ENCODE measurements at regions not wholly inside any gene's neighbourhood (a gene's known extent, or its start where the extent isn't known, plus 50 kb on each side); places are given as distances from the start of the nearest gene placed in this dataset.

- DNase-seq (ENCODE audit: low read depth), result no peak
Observed at GRCh38 chr13:78227709-78228108, 309.1 kb upstream of the EDNRB start.

- no peak for DNase-seq (ENCODE audit: low read depth)
Observed at GRCh38 chr13:78215458-78216108, 297.0 kb upstream of the EDNRB start.

- no peak for DNase-seq (ENCODE audit: low read depth)
Observed at GRCh38 chr13:78201411-78201810, 282.8 kb upstream of the EDNRB start.

- no peak for DNase-seq (ENCODE audit: low read depth)
Observed at GRCh38 chr13:78198821-78199220, 280.2 kb upstream of the EDNRB start.

- DNase-seq (ENCODE audit: low read depth), result no peak
Observed at GRCh38 chr13:78198419-78198818, 279.8 kb upstream of the EDNRB start.

- DNase-seq (ENCODE audit: low read depth), result no peak
Observed at GRCh38 chr13:78197231-78197630, 278.6 kb upstream of the EDNRB start.

- DNase-seq (ENCODE audit: low read depth), result no peak
Observed at GRCh38 chr13:78194904-78195639, 276.4 kb upstream of the EDNRB start.

- no peak for DNase-seq (ENCODE audit: low read depth)
Observed at GRCh38 chr13:78193846-78194245, 275.2 kb upstream of the EDNRB start.

- peak; percentile 10 for DNase-seq (ENCODE audit: low read depth)
Observed at GRCh38 chr13:78192716-78193115, 274.1 kb upstream of the EDNRB start.

GRCh38 chr13:78190296-78190695 is 271.7 kb upstream of the EDNRB start:
- DNase-seq (ENCODE audit: low read depth), result no peak

- DNase-seq (ENCODE audit: low read depth), result no peak
Observed at GRCh38 chr13:78187781-78188180, 269.1 kb upstream of the EDNRB start.

- no peak for DNase-seq (ENCODE audit: low read depth)
Observed at GRCh38 chr13:78185700-78186099, 267.1 kb upstream of the EDNRB start.

- DNase-seq (ENCODE audit: low read depth), result no peak
Observed at GRCh38 chr13:78183732-78184131, 265.1 kb upstream of the EDNRB start.

- DNase-seq (ENCODE audit: low read depth), result no peak
Observed at GRCh38 chr13:78182813-78183212, 264.2 kb upstream of the EDNRB start.

- no peak for DNase-seq (ENCODE audit: low read depth)
Observed at GRCh38 chr13:78177306-78177705, 258.7 kb upstream of the EDNRB start.

- DNase-seq (ENCODE audit: low read depth), result no peak
Observed at GRCh38 chr13:78176880-78177279, 258.2 kb upstream of the EDNRB start.

GRCh38 chr13:78169386-78169785 is 250.8 kb upstream of the EDNRB start:
- DNase-seq (ENCODE audit: low read depth), result no peak

- DNase-seq (ENCODE audit: low read depth), result no peak
Observed at GRCh38 chr13:78168981-78169380, 250.3 kb upstream of the EDNRB start.

GRCh38 chr13:78161266-78161665 is 242.6 kb upstream of the EDNRB start:
- no peak for DNase-seq (ENCODE audit: low read depth)

- peak; percentile 21 for DNase-seq (ENCODE audit: low read depth)
Observed at GRCh38 chr13:78160793-78161192, 242.2 kb upstream of the EDNRB start.

- DNase-seq (ENCODE audit: low read depth), result no peak
Observed at GRCh38 chr13:78152415-78152814, 233.8 kb upstream of the EDNRB start.

GRCh38 chr13:78147905-78148304 is 229.3 kb upstream of the EDNRB start:
- peak; percentile 55 for DNase-seq (ENCODE audit: low read depth)

- DNase-seq (ENCODE audit: low read depth), result no peak
Observed at GRCh38 chr13:78145276-78145675, 226.6 kb upstream of the EDNRB start.

GRCh38 chr13:78139765-78140164 is 221.1 kb upstream of the EDNRB start:
- no peak for DNase-seq (ENCODE audit: low read depth)

Measured in GM04503 (cell line).